Panc1 (cell line): ENCODE measurements at regions not wholly inside any gene's neighbourhood (a gene's known extent, or its start where the extent isn't known, plus 50 kb on each side); places are given as distances from the start of the nearest gene placed in this dataset.

Experiments used
- ATAC-seq: fragments of 200-7000 bp; cut with Tn5 transposase; 2 replicates; pipeline ENCODE4 v1.9.1; 2020; ENCODE audit warnings: mild to moderate bottlenecking, moderate library complexity
- BruUV-seq: library from RNA; stranded (reverse); fragments of 400-500 nt; replicated peaks from 2 replicates; lab custom pipeline; 2021; lab: Mats Ljungman, UMichigan
- CTCF ChIA-PET: fragments of 300-600 bp; sonication (Branson Sonifier 250); formaldehyde crosslinking; loops from one replicate; lab custom pipeline; 2022; ENCODE audit warnings: antibody characterized with exemption; lab: Charles Lee
- POLR2A ChIA-PET: fragments of 300-600 bp; sonication (Branson Sonifier 250); formaldehyde crosslinking; loops from one replicate; lab custom pipeline; 2022; ENCODE audit warnings: antibody characterized with exemption; lab: Charles Lee
- DNase-seq: peaks from one replicate; pipeline ENCODE4 v3.0.0-alpha.2; 2010; ENCODE audit warnings: low read depth, low spot score
- H3K27ac ChIP-seq: 2 replicates; pipeline ENCODE4 v1.5.1; 2011; ENCODE audit warnings: mild to moderate bottlenecking, low read length, inconsistent platforms
- H3K27me3 ChIP-seq: fragments of 200-500 bp; sonication (Bioruptor generic); 2 replicates; pipeline ENCODE4 v1.6.0; 2014; ENCODE audit warnings: low read length, inconsistent platforms; ENCODE audit not compliant: control insufficient read depth, insufficient read depth
- H3K36me3 ChIP-seq: fragments of 200-500 bp; sonication (Bioruptor generic); 2 replicates; pipeline ENCODE4 v1.5.1; 2014; ENCODE audit warnings: inconsistent platforms, mild to moderate bottlenecking, low read length, moderate library complexity; ENCODE audit not compliant: control insufficient read depth, insufficient read depth
- H3K4me1 ChIP-seq: 2 replicates; pipeline ENCODE4 v1.5.1; 2011; ENCODE audit warnings: inconsistent platforms, mild to moderate bottlenecking, low read length, moderate library complexity; ENCODE audit not compliant: control insufficient read depth, insufficient read depth
- H3K4me3 ChIP-seq, 2 experiments: 2 replicates each; pipeline ENCODE4 v1.5.1; 2011 to 2012; ENCODE audit warnings: low read depth in 2 of 2, low read length in 2 of 2, mild to moderate bottlenecking in 2 of 2, inconsistent platforms in 1 of 2, moderate library complexity in 1 of 2
- H3K9me3 ChIP-seq: fragments of 200-500 bp; sonication (Bioruptor generic); 2 replicates; pipeline ENCODE4 v1.5.1; 2014; ENCODE audit warnings: low read depth, mild to moderate bottlenecking, inconsistent platforms, low read length, moderate library complexity; ENCODE audit not compliant: control insufficient read depth, insufficient read depth
- CTCF ChIP-seq: fragments of 450-650 bp; IDR thresholded peaks from 2 replicates; pipeline ENCODE4 v1.5.1; 2017; ENCODE audit warnings: mild to moderate bottlenecking
- POLR2AphosphoS5 ChIP-seq: IDR thresholded peaks from 2 replicates; pipeline ENCODE4 v1.6.1; 2012; ENCODE audit warnings: mild to moderate bottlenecking, low read depth, low read length, moderate library complexity
- REST ChIP-seq, 2 experiments: IDR thresholded peaks; 2 replicates each; pipeline ENCODE4 v1.6.1; 2011 to 2012; ENCODE audit warnings: low read depth in 2 of 2, control low read depth in 1 of 2, low read length in 1 of 2, mild to moderate bottlenecking in 1 of 2, moderate library complexity in 1 of 2; ENCODE audit not compliant: insufficient read depth in 1 of 2
- SIN3A ChIP-seq: IDR thresholded peaks from 2 replicates; pipeline ENCODE4 v1.6.1; 2012; ENCODE audit warnings: low read depth, mild to moderate bottlenecking, low read length, moderate library complexity, borderline replicate concordance; ENCODE audit not compliant: insufficient read depth
- TCF7L2 ChIP-seq: IDR thresholded peaks from 2 replicates; pipeline ENCODE4 v1.6.1; 2011; ENCODE audit warnings: mild to moderate bottlenecking, low read depth, low read length, inconsistent platforms
- in situ Hi-C: cut with HindIII; loops from 2 replicates; pipeline ENCODE4 v1.10.0; 2016; ENCODE audit warnings: low sequenced_read_pairs, low pct_unique_long_range_greater_than_20kb
- intact Hi-C: fragments of 100-400 bp; cut with micrococcal nuclease; formaldehyde crosslinking; loops from one replicate; pipeline ENCODE4 v1.10.0; 2022; ENCODE audit not compliant: unreplicated experiment

GRCh38 chr16:26247063-26247462 is 555.3 kb downstream of the HS3ST4 start:
- H3K4me3 ChIP-seq = no peak overlapping the region
- H3K27me3 ChIP-seq = no peaks in the 10 kb centered on the region
- DNase-seq (no peak), ATAC-seq (no peak)
- no peaks in the 10 kb centered on the region for H3K36me3 ChIP-seq
- no peak overlapping the region for H3K27ac ChIP-seq
- intact Hi-C loops (no loop called here), in situ Hi-C loops (no loop called here)
- H3K9me3 ChIP-seq = no peaks in the 10 kb centered on the region; the same call in 1 of the 2 replicates
- TF ChIP-seq SIN3A = no peak
- TF ChIP-seq CTCF = no peak
- TF ChIP-seq POLR2AphosphoS5 = no peak
- TF ChIP-seq REST (IDR thresholded peaks at IDR 0.05; ENCODE audit: insufficient read depth in 1 of 2, low read depth in 2 of 2, low read length in 1 of 2) = no peak
- TF ChIP-seq TCF7L2 = no peak
- BruUV-seq = no TSS peak
- no peaks in the 10 kb centered on the region for H3K4me1 ChIP-seq
- ChIA-PET CTCF (no interaction called here), POLR2A (no interaction called here)

GRCh38 chr16:26252598-26252997 is 560.8 kb downstream of the HS3ST4 start:
- in situ Hi-C loops (no loop called here), intact Hi-C loops (no loop called here)
- ChIA-PET POLR2A (no interaction called here), CTCF (no interaction called here)
- ATAC-seq (no peak), DNase-seq (no peak)
- H3K9me3 ChIP-seq = no peaks in the 10 kb centered on the region; the same call in 1 of the 2 replicates
- no peaks in the 10 kb centered on the region for H3K27me3 ChIP-seq
- H3K27ac ChIP-seq = no peak overlapping the region
- H3K4me3 ChIP-seq = no peak overlapping the region
- no TSS peak for BruUV-seq
- no peaks in the 10 kb centered on the region for H3K36me3 ChIP-seq
- TF ChIP-seq TCF7L2 (no peak), SIN3A (no peak), POLR2AphosphoS5 (no peak), CTCF (no peak), REST (IDR thresholded peaks at IDR 0.05; ENCODE audit: insufficient read depth in 1 of 2, low read depth in 2 of 2, low read length in 1 of 2) (no peak)
- no peaks in the 10 kb centered on the region for H3K4me1 ChIP-seq
